Gastrocnemius medialis (tissue), 4 donors: ENCODE measurements at regions not wholly inside any gene's neighbourhood (a gene's known extent, or its start where the extent isn't known, plus 50 kb on each side); places are given as distances from the start of the nearest gene placed in this dataset.

Experiments
- ATAC-seq, 2 donors: fragments of 150-250 bp; one replicate each; pipeline ENCODE4 v1.9.1; 2016
- DNase-seq, 2 donors: peaks; one replicate each; pipeline ENCODE4 v3.0.0-alpha.2; 2019
- H3K27ac ChIP-seq, 4 donors: fragments of 200-600 bp; sonication (generic); 1 replicate in 1 of 4; 2 replicates in 3 of 4; pipeline ENCODE4 v1.5.1; 2016 to 2018; ENCODE audit warnings: mild to moderate bottlenecking in 2 of 4, moderate library complexity in 1 of 4
- H3K27me3 ChIP-seq, 3 donors: fragments of 200-600 bp; sonication (generic) in 2 of 3; 1 replicate in 1 of 3; 2 replicates in 2 of 3; pipeline versions ENCODE4 v1.5.1 to v1.6.0; 2016 to 2019; ENCODE audit warnings: mild to moderate bottlenecking in 1 of 3, moderate library complexity in 1 of 3
- H3K36me3 ChIP-seq, 2 donors: fragments of 200-600 bp; sonication (generic) in 1 of 2; one replicate each; pipeline ENCODE4 v1.5.1; 2017 to 2018
- H3K4me1 ChIP-seq, 2 donors: fragments of 200-600 bp; sonication (generic) in 1 of 2; one replicate each; pipeline ENCODE4 v1.5.1; 2016 to 2017; ENCODE audit warnings: mild to moderate bottlenecking in 2 of 2
- H3K4me3 ChIP-seq, 4 donors: fragments of 200-600 bp; sonication (generic) in 3 of 4; 1 replicate in 1 of 4; 2 replicates in 3 of 4; pipeline ENCODE4 v1.5.1; 2016 to 2019; ENCODE audit warnings: mild to moderate bottlenecking in 2 of 4
- H3K9me3 ChIP-seq, 3 donors: fragments of 200-600 bp; sonication (generic) in 2 of 3; 1 replicate in 1 of 3; 2 replicates in 2 of 3; pipeline ENCODE4 v1.5.1; 2016 to 2019
- CTCF ChIP-seq, 5 experiments: fragments of 450-650 bp in 3 of 5; fragments of 200-600 bp in 2 of 5; sonication (generic) in 2 of 5; IDR thresholded peaks in 4 of 5; conservative IDR thresholded peaks in 1 of 5; 1 replicate in 4 of 5; 2 replicates in 1 of 5; pipeline ENCODE4 v1.5.1; 2016 to 2019; ENCODE audit warnings: antibody characterized with exemption in 5 of 5, mild to moderate bottlenecking in 3 of 5, moderate library complexity in 3 of 5
- POLR2A ChIP-seq, 2 donors: fragments of 450-650 bp; IDR thresholded peaks; one replicate each; pipeline ENCODE4 v1.6.1; 2017; ENCODE audit warnings: antibody characterized with exemption in 2 of 2, mild to moderate bottlenecking in 2 of 2, moderate library complexity in 2 of 2
- in situ Hi-C, 4 donors: fragments of 200-750 bp; cut with MboI; loops; one replicate each; pipeline versions ENCODE4 v1.15.0 to v1.8.0; 2017; ENCODE audit warnings: low sequenced_read_pairs in 4 of 4
- intact Hi-C: fragments of 100-400 bp; cut with DNase I; formaldehyde crosslinking; loops from one replicate; pipeline ENCODE4 v1.15.1; 2023; ENCODE audit warnings: low total_unique reads

GRCh38 chr17:79216391-79216790, 141.8 kb downstream of the ENGASE start:
- intact Hi-C loops, result no loop called here
- DNase-seq (no peak), ATAC-seq (no peak)
- H3K9me3 ChIP-seq, result no peaks in the 10 kb centered on the region
- no peak for TF ChIP-seq CTCF (IDR thresholded peaks at IDR 0.05 in 4 of 5, conservative IDR thresholded peaks at IDR 0.05 in 1 of 5)
- no peak for TF ChIP-seq POLR2A (IDR thresholded peaks at IDR 0.05)
- H3K27me3 ChIP-seq, result peaks cover 43 to 53% (median 50%) of the 10 kb centered on the region in 3 donors
- in situ Hi-C loops, result no loop called here
- H3K36me3 ChIP-seq, result no peaks in the 10 kb centered on the region
- no peak overlapping the region for H3K27ac ChIP-seq
- peaks cover 0 to 4% of the 10 kb centered on the region in 2 donors for H3K4me1 ChIP-seq
- no peak overlapping the region for H3K4me3 ChIP-seq

GRCh38 chr17:79215631-79216030, 141.0 kb downstream of the ENGASE start:
- H3K4me3 ChIP-seq, result no peak overlapping the region
- ATAC-seq, result no peak
- TF ChIP-seq POLR2A (IDR thresholded peaks at IDR 0.05) (no peak), CTCF (IDR thresholded peaks at IDR 0.05 in 4 of 5, conservative IDR thresholded peaks at IDR 0.05 in 1 of 5) (no peak)
- no peaks in the 10 kb centered on the region for H3K9me3 ChIP-seq
- no peaks in the 10 kb centered on the region for H3K36me3 ChIP-seq
- no peak overlapping the region for H3K27ac ChIP-seq
- in situ Hi-C loops, result no loop called here
- H3K4me1 ChIP-seq, result peaks cover 0 to 4% of the 10 kb centered on the region in 2 donors
- peaks cover 36 to 50% (median 47%) of the 10 kb centered on the region in 3 donors for H3K27me3 ChIP-seq
- no peak for DNase-seq
- intact Hi-C loops, result no loop called here

GRCh38 chr17:79214940-79215604, 140.4 kb downstream of the ENGASE start:
- ATAC-seq, result no peak
- peaks cover 30 to 51% (median 44%) of the 10 kb centered on the region in 3 donors for H3K27me3 ChIP-seq

GRCh38 chr17:79214459-79214858, 139.8 kb downstream of the ENGASE start:
- no peak overlapping the region for H3K4me3 ChIP-seq
- no peaks in the 10 kb centered on the region for H3K36me3 ChIP-seq
- H3K4me1 ChIP-seq, result peaks cover 0 to 4% of the 10 kb centered on the region in 2 donors
- ATAC-seq, result no peak
- H3K27me3 ChIP-seq, result peaks cover 24 to 51% (median 40%) of the 10 kb centered on the region in 3 donors
- intact Hi-C loops (no loop called here), in situ Hi-C loops (no loop called here)
- no peak for TF ChIP-seq POLR2A (IDR thresholded peaks at IDR 0.05)
- TF ChIP-seq CTCF (IDR thresholded peaks at IDR 0.05 in 4 of 5, conservative IDR thresholded peaks at IDR 0.05 in 1 of 5), result no peak
- H3K27ac ChIP-seq, result no peak overlapping the region
- DNase-seq, result no peak
- H3K9me3 ChIP-seq, result no peaks in the 10 kb centered on the region

More at GRCh38 chr17:79214940-79215604, 140.4 kb downstream of the ENGASE start:
- Histone ChIP-seq H3K4me3 (no peak overlapping the region), H3K9me3 (no peaks in the 10 kb centered on the region), H3K4me1 (peaks cover 0 to 4% of the 10 kb centered on the region in 2 donors), H3K27ac (no peak overlapping the region), H3K36me3 (no peaks in the 10 kb centered on the region)
- DNase-seq, result no peak
- intact Hi-C loops, result no loop called here
- TF ChIP-seq POLR2A (IDR thresholded peaks at IDR 0.05), result no peak
- TF ChIP-seq CTCF (IDR thresholded peaks at IDR 0.05 in 4 of 5, conservative IDR thresholded peaks at IDR 0.05 in 1 of 5), result no peak
- in situ Hi-C loops, result no loop called here
